ENCODE measurements at regions not wholly inside any gene's neighbourhood (a gene's known extent, or its start where the extent isn't known, plus 50 kb on each side); places are given as distances from the start of the nearest gene placed in this dataset.

DNA sequence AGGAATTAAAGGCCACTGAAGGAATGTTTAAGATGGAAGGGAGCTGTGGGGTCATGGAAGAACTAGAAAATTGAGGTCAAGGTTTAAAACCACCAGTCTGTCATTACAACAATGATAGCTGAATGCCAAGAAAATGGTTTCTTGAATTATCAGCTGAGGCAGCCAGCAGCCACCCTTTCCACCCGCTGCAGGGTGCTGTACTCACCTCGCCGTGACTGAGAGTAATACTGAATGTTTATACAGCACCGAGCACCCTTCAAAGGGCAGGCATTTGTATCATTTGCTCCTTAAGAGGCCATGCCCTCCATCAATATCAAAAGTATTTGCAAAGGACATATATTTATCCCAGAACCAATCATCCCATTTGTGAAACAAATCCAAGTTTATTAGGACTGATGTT is 402.8 kb downstream of the VPS13C start:
- Histone ChIP-seq H3K4me1 (ENCODE audit: control insufficient read depth, insufficient read depth, low read length) (peaks cover 2% of the 10 kb centered on the region; the same call in 1 of the 2 replicates), H3K9me3 (ENCODE audit: control insufficient read depth, insufficient read depth, low read length) (no peaks in the 10 kb centered on the region), H3K4me3 (ENCODE audit: low read length) (no peak overlapping the region), H3K27me3 (ENCODE audit: control insufficient read depth, insufficient read depth, low read length) (no peaks in the 10 kb centered on the region), H3K36me3 (ENCODE audit: control insufficient read depth, insufficient read depth, low read length) (no peaks in the 10 kb centered on the region), H3K27ac (ENCODE audit: low read length) (no peak overlapping the region)
- DNase-seq (ENCODE audit: low read depth, low spot score) = no peak
- WGBS (ENCODE audit: insufficient coverage, insufficient read length) = no CpG with 5 or more reads among the region's 4 CpGs

- Histone ChIP-seq H3K27me3 (ENCODE audit: control insufficient read depth, insufficient read depth, low read length) (no peaks in the 10 kb centered on the region), H3K4me3 (ENCODE audit: low read length) (no peak overlapping the region), H3K9me3 (ENCODE audit: control insufficient read depth, insufficient read depth, low read length) (no peaks in the 10 kb centered on the region), H3K36me3 (ENCODE audit: control insufficient read depth, insufficient read depth, low read length) (no peaks in the 10 kb centered on the region), H3K27ac (ENCODE audit: low read length) (no peak overlapping the region), H3K4me1 (ENCODE audit: control insufficient read depth, insufficient read depth, low read length) (peaks cover 2% of the 10 kb centered on the region; the same call in 1 of the 2 replicates)
- DNase-seq (ENCODE audit: low read depth, low spot score) = no peak
- no CpG with 5 or more reads among the region's 11 CpGs for WGBS (ENCODE audit: insufficient coverage, insufficient read length)
Observed at GRCh38 chr15:61656391-61656790, 403.9 kb downstream of the VPS13C start.

GRCh38 chr15:61655881-61656280 is 404.4 kb downstream of the VPS13C start:
- Histone ChIP-seq H3K27me3 (ENCODE audit: control insufficient read depth, insufficient read depth, low read length) (no peaks in the 10 kb centered on the region), H3K4me1 (ENCODE audit: control insufficient read depth, insufficient read depth, low read length) (peaks cover 2% of the 10 kb centered on the region; the same call in 1 of the 2 replicates), H3K36me3 (ENCODE audit: control insufficient read depth, insufficient read depth, low read length) (no peaks in the 10 kb centered on the region), H3K9me3 (ENCODE audit: control insufficient read depth, insufficient read depth, low read length) (no peaks in the 10 kb centered on the region), H3K4me3 (ENCODE audit: low read length) (no peak overlapping the region), H3K27ac (ENCODE audit: low read length) (no peak overlapping the region)
- no CpG with 5 or more reads among the region's 3 CpGs for WGBS (ENCODE audit: insufficient coverage, insufficient read length)
- no peak for DNase-seq (ENCODE audit: low read depth, low spot score)

DNA sequence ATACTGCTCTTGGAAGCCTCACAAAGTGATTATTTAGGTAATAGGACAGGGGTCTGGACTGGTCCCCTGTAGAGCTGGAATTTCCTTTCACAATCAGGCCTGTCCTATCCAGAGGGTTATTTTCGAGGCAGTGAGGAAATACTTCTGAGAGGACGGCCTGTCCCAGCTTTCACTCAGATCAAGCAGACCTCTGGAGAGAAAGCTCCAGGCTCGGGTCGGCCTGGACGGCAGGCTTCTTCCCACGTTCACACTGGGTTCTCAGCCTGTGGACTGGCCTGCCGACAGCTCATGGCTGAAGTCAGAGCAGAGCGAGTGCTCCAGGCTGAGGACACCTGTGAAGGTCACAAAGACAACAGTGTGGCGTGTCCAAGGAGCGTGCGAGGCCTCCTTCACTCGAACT is 405.3 kb downstream of the VPS13C start:
- Histone ChIP-seq H3K4me3 (ENCODE audit: low read length) (no peak overlapping the region), H3K4me1 (ENCODE audit: control insufficient read depth, insufficient read depth, low read length) (peaks cover 2% of the 10 kb centered on the region; the same call in 1 of the 2 replicates), H3K36me3 (ENCODE audit: control insufficient read depth, insufficient read depth, low read length) (no peaks in the 10 kb centered on the region), H3K27ac (ENCODE audit: low read length) (no peak overlapping the region), H3K27me3 (ENCODE audit: control insufficient read depth, insufficient read depth, low read length) (no peaks in the 10 kb centered on the region), H3K9me3 (ENCODE audit: control insufficient read depth, insufficient read depth, low read length) (no peaks in the 10 kb centered on the region)
- no peak for DNase-seq (ENCODE audit: low read depth, low spot score)
- WGBS (ENCODE audit: insufficient coverage, insufficient read length) = no CpG with 5 or more reads among the region's 12 CpGs

- H3K9me3 ChIP-seq (ENCODE audit: control insufficient read depth, insufficient read depth, low read length) = no peaks in the 10 kb centered on the region
- WGBS (ENCODE audit: insufficient coverage, insufficient read length) = no CpG with 5 or more reads among the region's 9 CpGs
- no peak for DNase-seq (ENCODE audit: low read depth, low spot score)
- no peak overlapping the region for H3K27ac ChIP-seq (ENCODE audit: low read length)
- H3K4me1 ChIP-seq (ENCODE audit: control insufficient read depth, insufficient read depth, low read length) = peaks cover 2% of the 10 kb centered on the region; the same call in 1 of the 2 replicates
- no peaks in the 10 kb centered on the region for H3K27me3 ChIP-seq (ENCODE audit: control insufficient read depth, insufficient read depth, low read length)
- no peaks in the 10 kb centered on the region for H3K36me3 ChIP-seq (ENCODE audit: control insufficient read depth, insufficient read depth, low read length)
- H3K4me3 ChIP-seq (ENCODE audit: low read length) = no peak overlapping the region
Observed at GRCh38 chr15:61654002-61654740, 406.1 kb downstream of the VPS13C start.

DNA sequence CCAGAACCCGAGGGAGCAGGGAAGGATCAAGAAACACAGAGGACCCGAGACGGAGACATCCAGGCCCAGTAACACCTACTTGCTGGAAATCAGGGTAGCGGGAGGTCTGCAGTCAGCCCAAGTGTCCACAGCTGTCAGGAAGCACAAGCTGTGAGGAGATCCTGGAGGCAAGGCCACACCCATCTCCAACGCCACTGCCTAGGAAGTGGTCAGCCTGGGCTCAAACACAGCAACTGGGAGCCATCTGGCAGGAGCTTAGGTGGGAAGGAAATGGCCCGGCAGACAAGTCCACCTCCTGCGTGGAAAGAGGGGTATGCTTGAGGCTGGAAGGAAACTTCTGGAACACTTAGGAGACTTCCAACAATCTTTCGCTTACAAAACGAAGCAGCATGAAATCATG is 407.1 kb downstream of the VPS13C start:
- no peak for DNase-seq (ENCODE audit: low read depth, low spot score)
- H3K9me3 ChIP-seq (ENCODE audit: control insufficient read depth, insufficient read depth, low read length) = no peaks in the 10 kb centered on the region
- no CpG with 5 or more reads among the region's 9 CpGs for WGBS (ENCODE audit: insufficient coverage, insufficient read length)
- no peaks in the 10 kb centered on the region for H3K27me3 ChIP-seq (ENCODE audit: control insufficient read depth, insufficient read depth, low read length)
- no peak overlapping the region for H3K4me3 ChIP-seq (ENCODE audit: low read length)
- peaks cover 2% of the 10 kb centered on the region; the same call in 1 of the 2 replicates for H3K4me1 ChIP-seq (ENCODE audit: control insufficient read depth, insufficient read depth, low read length)
- H3K36me3 ChIP-seq (ENCODE audit: control insufficient read depth, insufficient read depth, low read length) = no peaks in the 10 kb centered on the region
- H3K27ac ChIP-seq (ENCODE audit: low read length) = no peak overlapping the region

- Histone ChIP-seq H3K4me3 (ENCODE audit: low read length) (no peak overlapping the region), H3K27ac (ENCODE audit: low read length) (no peak overlapping the region), H3K9me3 (ENCODE audit: control insufficient read depth, insufficient read depth, low read length) (no peaks in the 10 kb centered on the region), H3K4me1 (ENCODE audit: control insufficient read depth, insufficient read depth, low read length) (peaks cover 2% of the 10 kb centered on the region; the same call in 1 of the 2 replicates), H3K36me3 (ENCODE audit: control insufficient read depth, insufficient read depth, low read length) (no peaks in the 10 kb centered on the region), H3K27me3 (ENCODE audit: control insufficient read depth, insufficient read depth, low read length) (no peaks in the 10 kb centered on the region)
- no peak for DNase-seq (ENCODE audit: low read depth, low spot score)
- WGBS (ENCODE audit: insufficient coverage, insufficient read length) = no CpG with 5 or more reads among the region's 3 CpGs
Observed at GRCh38 chr15:61651267-61651666, 409.0 kb downstream of the VPS13C start.

- H3K27me3 ChIP-seq (ENCODE audit: control insufficient read depth, insufficient read depth, low read length) = no peaks in the 10 kb centered on the region
- 0 out of 2 replicates have a peak, but pooled peaks cover 4% of the 10 kb centered on the region for H3K4me1 ChIP-seq (ENCODE audit: control insufficient read depth, insufficient read depth, low read length)
- no peak for DNase-seq (ENCODE audit: low read depth, low spot score)
- no peak overlapping the region for H3K27ac ChIP-seq (ENCODE audit: low read length)
- no peak overlapping the region for H3K4me3 ChIP-seq (ENCODE audit: low read length)
- no peaks in the 10 kb centered on the region for H3K36me3 ChIP-seq (ENCODE audit: control insufficient read depth, insufficient read depth, low read length)
- no CpG with 5 or more reads among the region's 5 CpGs for WGBS (ENCODE audit: insufficient coverage, insufficient read length)
- H3K9me3 ChIP-seq (ENCODE audit: control insufficient read depth, insufficient read depth, low read length) = no peaks in the 10 kb centered on the region
Observed at GRCh38 chr15:61649046-61649445, 411.2 kb downstream of the VPS13C start.

GRCh38 chr15:61644550-61644949 is 415.4 kb upstream of the RORA start:
- no CpG with 5 or more reads among the region's 4 CpGs for WGBS (ENCODE audit: insufficient coverage, insufficient read length)
- H3K27me3 ChIP-seq (ENCODE audit: control insufficient read depth, insufficient read depth, low read length) = no peaks in the 10 kb centered on the region
- 0 out of 2 replicates have a peak, but pooled peaks cover 3% of the 10 kb centered on the region for H3K4me1 ChIP-seq (ENCODE audit: control insufficient read depth, insufficient read depth, low read length)
- no peaks in the 10 kb centered on the region for H3K36me3 ChIP-seq (ENCODE audit: control insufficient read depth, insufficient read depth, low read length)
- no peak overlapping the region for H3K4me3 ChIP-seq (ENCODE audit: low read length)
- no peak for DNase-seq (ENCODE audit: low read depth, low spot score)
- H3K9me3 ChIP-seq (ENCODE audit: control insufficient read depth, insufficient read depth, low read length) = no peaks in the 10 kb centered on the region
- H3K27ac ChIP-seq (ENCODE audit: low read length) = no peak overlapping the region

GRCh38 chr15:61641645-61642044 is 412.5 kb upstream of the RORA start:
- H3K27me3 ChIP-seq (ENCODE audit: control insufficient read depth, insufficient read depth, low read length) = no peaks in the 10 kb centered on the region
- H3K36me3 ChIP-seq (ENCODE audit: control insufficient read depth, insufficient read depth, low read length) = no peaks in the 10 kb centered on the region
- no CpG with 5 or more reads among the region's 6 CpGs for WGBS (ENCODE audit: insufficient coverage, insufficient read length)
- H3K27ac ChIP-seq (ENCODE audit: low read length) = no peak overlapping the region
- 0 out of 2 replicates have a peak, but pooled peaks cover 3% of the 10 kb centered on the region for H3K4me1 ChIP-seq (ENCODE audit: control insufficient read depth, insufficient read depth, low read length)
- no peaks in the 10 kb centered on the region for H3K9me3 ChIP-seq (ENCODE audit: control insufficient read depth, insufficient read depth, low read length)
- no peak overlapping the region for H3K4me3 ChIP-seq (ENCODE audit: low read length)
- DNase-seq (ENCODE audit: low read depth, low spot score) = no peak

GRCh38 chr15:61640756-61641155 is 411.7 kb upstream of the RORA start:
- no peaks in the 10 kb centered on the region for H3K9me3 ChIP-seq (ENCODE audit: control insufficient read depth, insufficient read depth, low read length)
- 0 out of 2 replicates have a peak, but pooled peaks cover 3% of the 10 kb centered on the region for H3K4me1 ChIP-seq (ENCODE audit: control insufficient read depth, insufficient read depth, low read length)
- H3K4me3 ChIP-seq (ENCODE audit: low read length) = no peak overlapping the region
- no peak for DNase-seq (ENCODE audit: low read depth, low spot score)
- H3K27me3 ChIP-seq (ENCODE audit: control insufficient read depth, insufficient read depth, low read length) = no peaks in the 10 kb centered on the region
- no peak overlapping the region for H3K27ac ChIP-seq (ENCODE audit: low read length)
- H3K36me3 ChIP-seq (ENCODE audit: control insufficient read depth, insufficient read depth, low read length) = no peaks in the 10 kb centered on the region

Measured in iPS DF 6.9 (cell line).